Activated B cell treated with CpG ODN at 0.5 μM for 24 hours (primary cell): ENCODE measurements at regions not wholly inside any gene's neighbourhood (a gene's known extent, or its start where the extent isn't known, plus 50 kb on each side); places are given as distances from the start of the nearest gene placed in this dataset.

Experiments
- ATAC-seq: fragments of 200-7000 bp; cut with Tn5 transposase; one replicate; pipeline ENCODE4 v1.10.0; 2021; ENCODE audit warnings: low read depth, mild to moderate bottlenecking, moderate library complexity
- CTCF ChIA-PET: fragments of 350-600 bp; sonication (Branson Sonifier 250); formaldehyde crosslinking; loops from one replicate; lab custom pipeline; 2021; ENCODE audit warnings: antibody characterized with exemption; lab: Charles Lee
- POLR2A ChIA-PET: fragments of 350-600 bp; sonication (Branson Sonifier 250); formaldehyde crosslinking; loops from one replicate; lab custom pipeline; 2021; ENCODE audit warnings: antibody characterized with exemption; lab: Charles Lee
- DNase-seq: peaks from one replicate; pipeline ENCODE4 v3.0.0; 2022
- H3K27ac Mint-ChIP-seq: one replicate; pipeline ENCODE4 v1.8.0; 2020; ENCODE audit warnings: mixed read lengths
- H3K27me3 Mint-ChIP-seq: one replicate; pipeline ENCODE4 v1.8.0; 2021; ENCODE audit warnings: mixed read lengths
- H3K36me3 Mint-ChIP-seq: one replicate; pipeline ENCODE4 v1.8.0; 2021; ENCODE audit warnings: low read depth, mixed read lengths
- H3K4me1 Mint-ChIP-seq: one replicate; pipeline ENCODE4 v1.8.0; 2021; ENCODE audit warnings: mixed read lengths
- H3K4me3 Mint-ChIP-seq: one replicate; pipeline ENCODE4 v1.8.0; 2020; ENCODE audit warnings: mild to moderate bottlenecking, mixed read lengths
- H3K9me3 Mint-ChIP-seq: one replicate; pipeline ENCODE4 v1.8.0; 2020; ENCODE audit warnings: mixed read lengths
- CTCF ChIP-seq: fragments of 200-600 bp; IDR thresholded peaks from one replicate; pipeline ENCODE4 v1.8.0; 2022; ENCODE audit warnings: antibody characterized with exemption, mild to moderate bottlenecking
- intact Hi-C: fragments of 100-400 bp; cut with micrococcal nuclease; formaldehyde crosslinking; loops from one replicate; pipeline ENCODE4 v1.15.1; 2024

GRCh38 chr2:52128081-52128480 lies 1096.1 kb upstream of the NRXN1 start:
- CTCF ChIA-PET, result no interaction called here
- Mint-ChIP-seq H3K27me3 (no peaks in the 10 kb centered on the region), H3K4me1 (no peaks in the 10 kb centered on the region), H3K27ac (no peak overlapping the region), H3K4me3 (no peak overlapping the region), H3K36me3 (no peaks in the 10 kb centered on the region), H3K9me3 (peaks cover 11% of the 10 kb centered on the region)
- no peak for TF ChIP-seq CTCF
- DNase-seq (no peak), ATAC-seq (no peak)
- intact Hi-C loops, result no loop called here
- POLR2A ChIA-PET, result no interaction called here

GRCh38 chr2:52127527-52127926 lies 1095.6 kb upstream of the NRXN1 start:
- Mint-ChIP-seq H3K36me3 (no peaks in the 10 kb centered on the region), H3K4me1 (no peaks in the 10 kb centered on the region), H3K27me3 (no peaks in the 10 kb centered on the region), H3K27ac (no peak overlapping the region), H3K9me3 (peaks cover 11% of the 10 kb centered on the region), H3K4me3 (no peak overlapping the region)
- ChIA-PET POLR2A (no interaction called here), CTCF (no interaction called here)
- intact Hi-C loops, result no loop called here
- no peak for ATAC-seq
- DNase-seq, result no peak
- no peak for TF ChIP-seq CTCF

GRCh38 chr2:52117299-52117698 lies 1085.4 kb upstream of the NRXN1 start:
- Mint-ChIP-seq H3K4me3 (no peak overlapping the region), H3K9me3 (peaks cover 1% of the 10 kb centered on the region), H3K27me3 (no peaks in the 10 kb centered on the region), H3K27ac (no peak overlapping the region), H3K36me3 (no peaks in the 10 kb centered on the region), H3K4me1 (no peaks in the 10 kb centered on the region)
- no peak for DNase-seq
- POLR2A ChIA-PET, result no interaction called here
- TF ChIP-seq CTCF, result no peak
- intact Hi-C loops, result no loop called here
- no peak for ATAC-seq
- CTCF ChIA-PET, result no interaction called here

GRCh38 chr2:52115750-52116149 lies 1083.8 kb upstream of the NRXN1 start:
- TF ChIP-seq CTCF, result no peak
- DNase-seq, result no peak
- Mint-ChIP-seq H3K27me3 (no peaks in the 10 kb centered on the region), H3K36me3 (no peaks in the 10 kb centered on the region), H3K4me3 (no peak overlapping the region), H3K27ac (no peak overlapping the region), H3K4me1 (no peaks in the 10 kb centered on the region), H3K9me3 (peaks cover 2% of the 10 kb centered on the region)
- ChIA-PET CTCF (no interaction called here), POLR2A (no interaction called here)
- no peak for ATAC-seq
- intact Hi-C loops, result no loop called here

GRCh38 chr2:52113338-52113737 lies 1081.4 kb upstream of the NRXN1 start:
- DNase-seq (no peak), ATAC-seq (no peak)
- TF ChIP-seq CTCF, result no peak
- H3K9me3 Mint-ChIP-seq, result peaks cover 2% of the 10 kb centered on the region
- H3K36me3 Mint-ChIP-seq, result no peaks in the 10 kb centered on the region
- H3K4me1 Mint-ChIP-seq, result no peaks in the 10 kb centered on the region
- H3K27ac Mint-ChIP-seq, result no peak overlapping the region
- no peaks in the 10 kb centered on the region for H3K27me3 Mint-ChIP-seq
- CTCF ChIA-PET, result no interaction called here
- H3K4me3 Mint-ChIP-seq, result no peak overlapping the region
- intact Hi-C loops, result no loop called here
- POLR2A ChIA-PET, result no interaction called here
